ENCODE measurements at regions not wholly inside any gene's neighbourhood (a gene's known extent, or its start where the extent isn't known, plus 50 kb on each side); places are given as distances from the start of the nearest gene placed in this dataset.
"Not testable (repeated sequence)": the region's sequence is repeated elsewhere in the genome, so short reads cannot be mapped to it uniquely, and the experiment has no call there.

GRCh38 chr5:163580516-163580915 lies 75.1 kb downstream of the MAT2B start:
- no peak for DNase-seq (ENCODE audit: low spot score, unreplicated experiment)
- no peak for TF ChIP-seq CTCF (IDR thresholded peaks at IDR 0.05; ENCODE audit: unreplicated experiment)
- Mint-ChIP-seq H3K4me3 (ENCODE audit: low read depth) (no peak overlapping the region), H3K9me3 (ENCODE audit: low read depth) (peaks cover 6% of the 10 kb centered on the region), H3K27ac (no peak overlapping the region), H3K36me3 (ENCODE audit: insufficient read depth) (peaks cover 1% of the 10 kb centered on the region), H3K4me1 (ENCODE audit: low read depth) (no peaks in the 10 kb centered on the region), H3K27me3 (no peaks in the 10 kb centered on the region)

GRCh38 chr5:163583491-163584153 lies 78.2 kb downstream of the MAT2B start:
- H3K4me1 Mint-ChIP-seq (ENCODE audit: low read depth); DNase-seq (ENCODE audit: low spot score, unreplicated experiment); H3K36me3 Mint-ChIP-seq (ENCODE audit: insufficient read depth); H3K4me3 Mint-ChIP-seq (ENCODE audit: low read depth); H3K27ac Mint-ChIP-seq; H3K9me3 Mint-ChIP-seq (ENCODE audit: low read depth); H3K27me3 Mint-ChIP-seq: not testable (repeated sequence)

GRCh38 chr5:163585206-163585605 lies 79.8 kb downstream of the MAT2B start:
- peaks cover 1% of the 10 kb centered on the region for H3K36me3 Mint-ChIP-seq (ENCODE audit: insufficient read depth)
- no peak for DNase-seq (ENCODE audit: low spot score, unreplicated experiment)
- peaks cover 3% of the 10 kb centered on the region for H3K9me3 Mint-ChIP-seq (ENCODE audit: low read depth)
- H3K27me3 Mint-ChIP-seq: no peaks in the 10 kb centered on the region
- no peak for TF ChIP-seq CTCF (IDR thresholded peaks at IDR 0.05; ENCODE audit: unreplicated experiment)
- no peak overlapping the region for H3K4me3 Mint-ChIP-seq (ENCODE audit: low read depth)
- H3K4me1 Mint-ChIP-seq (ENCODE audit: low read depth): peaks cover 3% of the 10 kb centered on the region
- H3K27ac Mint-ChIP-seq: no peak overlapping the region

GRCh38 chr5:163586531-163586956 lies 81.1 kb downstream of the MAT2B start:
- TF ChIP-seq CTCF (IDR thresholded peaks at IDR 0.05; ENCODE audit: unreplicated experiment): no peak

GRCh38 chr5:163594951-163595350 lies 89.5 kb downstream of the MAT2B start:
- Mint-ChIP-seq H3K4me1 (ENCODE audit: low read depth) (no peaks in the 10 kb centered on the region), H3K27ac (no peak overlapping the region), H3K36me3 (ENCODE audit: insufficient read depth) (no peaks in the 10 kb centered on the region), H3K4me3 (ENCODE audit: low read depth) (no peak overlapping the region), H3K9me3 (ENCODE audit: low read depth) (peaks cover 2% of the 10 kb centered on the region), H3K27me3 (peaks cover 4% of the 10 kb centered on the region)
- no peak for DNase-seq (ENCODE audit: low spot score, unreplicated experiment)
- TF ChIP-seq CTCF (IDR thresholded peaks at IDR 0.05; ENCODE audit: unreplicated experiment): no peak

More at GRCh38 chr5:163586531-163586956, 81.1 kb downstream of the MAT2B start:
- DNase-seq (ENCODE audit: low spot score, unreplicated experiment): no peak
- Mint-ChIP-seq H3K27ac (no peak overlapping the region), H3K4me1 (ENCODE audit: low read depth) (peaks cover 3% of the 10 kb centered on the region), H3K36me3 (ENCODE audit: insufficient read depth) (peaks cover 1% of the 10 kb centered on the region), H3K27me3 (no peaks in the 10 kb centered on the region), H3K9me3 (ENCODE audit: low read depth) (peaks cover 3% of the 10 kb centered on the region), H3K4me3 (ENCODE audit: low read depth) (no peak overlapping the region)

- DNase-seq (ENCODE audit: low spot score, unreplicated experiment): no peak
- peaks cover 4% of the 10 kb centered on the region for H3K27me3 Mint-ChIP-seq
- no peaks in the 10 kb centered on the region for H3K36me3 Mint-ChIP-seq (ENCODE audit: insufficient read depth)
- no peaks in the 10 kb centered on the region for H3K4me1 Mint-ChIP-seq (ENCODE audit: low read depth)
- TF ChIP-seq CTCF (IDR thresholded peaks at IDR 0.05; ENCODE audit: unreplicated experiment): no peak
- no peak overlapping the region for H3K27ac Mint-ChIP-seq
- H3K4me3 Mint-ChIP-seq (ENCODE audit: low read depth): no peak overlapping the region
- H3K9me3 Mint-ChIP-seq (ENCODE audit: low read depth): peaks cover 2% of the 10 kb centered on the region
These were observed 90.7 kb downstream of the MAT2B start for GRCh38 chr5:163595932-163596607.
